Activated CD4-positive, alpha-beta T cell treated with anti-CD3 and anti-CD28 coated beads, Interleukin-2, amount 50 U/mL, for 48 hours (primary cell): ENCODE measurements at regions not wholly inside any gene's neighbourhood (a gene's known extent, or its start where the extent isn't known, plus 50 kb on each side); places are given as distances from the start of the nearest gene placed in this dataset.
"Not testable (repeated sequence)": the region's sequence is repeated elsewhere in the genome, so short reads cannot be mapped to it uniquely, and the experiment has no call there.

ENCODE experiments used
- DNase-seq, 2 experiments: peaks; one replicate each; pipeline ENCODE4 v3.0.0-alpha.2; 2020

DNA sequence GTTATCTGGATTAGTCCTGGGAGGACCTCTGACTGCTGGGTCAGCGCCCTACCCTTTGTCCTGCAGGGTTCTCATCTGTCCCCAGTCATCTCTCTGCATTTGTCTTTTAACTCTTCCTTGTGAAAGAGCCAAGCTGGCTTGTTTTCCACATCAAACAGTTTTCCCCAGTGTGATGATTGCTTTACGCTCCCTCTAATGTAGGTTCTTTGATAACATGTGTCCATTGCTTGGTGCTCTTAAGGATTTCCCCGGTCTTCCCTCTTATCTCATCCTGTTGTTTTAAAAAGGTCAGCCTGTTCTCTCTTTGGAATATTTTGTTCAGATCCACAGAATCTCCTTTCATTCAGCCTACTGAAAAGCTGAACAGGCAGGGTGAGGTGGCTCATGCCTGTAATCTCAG is 792.1 kb upstream of the RAB6C start:
- DNase-seq: no peak

DNA sequence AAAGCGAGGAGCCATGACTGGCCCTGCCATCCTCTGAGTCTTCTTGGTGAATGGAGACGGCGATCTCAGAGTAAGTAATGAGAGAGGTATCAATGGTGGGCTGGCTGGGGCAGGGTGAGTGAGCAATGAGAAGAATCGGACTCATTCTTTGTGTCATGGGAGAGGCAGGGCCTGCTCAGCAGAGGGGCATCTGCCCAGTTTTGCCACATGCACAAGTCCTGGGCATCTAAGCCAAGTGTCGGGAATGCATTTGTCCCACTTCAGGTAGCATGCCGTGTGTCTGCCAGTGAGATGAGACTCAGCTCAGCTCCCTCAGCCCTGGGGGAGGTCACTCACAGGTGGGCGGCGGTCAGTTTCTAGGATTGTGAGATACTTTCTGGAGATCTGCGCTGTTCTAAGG is 791.0 kb upstream of the RAB6C start:
- no peak for DNase-seq

DNA sequence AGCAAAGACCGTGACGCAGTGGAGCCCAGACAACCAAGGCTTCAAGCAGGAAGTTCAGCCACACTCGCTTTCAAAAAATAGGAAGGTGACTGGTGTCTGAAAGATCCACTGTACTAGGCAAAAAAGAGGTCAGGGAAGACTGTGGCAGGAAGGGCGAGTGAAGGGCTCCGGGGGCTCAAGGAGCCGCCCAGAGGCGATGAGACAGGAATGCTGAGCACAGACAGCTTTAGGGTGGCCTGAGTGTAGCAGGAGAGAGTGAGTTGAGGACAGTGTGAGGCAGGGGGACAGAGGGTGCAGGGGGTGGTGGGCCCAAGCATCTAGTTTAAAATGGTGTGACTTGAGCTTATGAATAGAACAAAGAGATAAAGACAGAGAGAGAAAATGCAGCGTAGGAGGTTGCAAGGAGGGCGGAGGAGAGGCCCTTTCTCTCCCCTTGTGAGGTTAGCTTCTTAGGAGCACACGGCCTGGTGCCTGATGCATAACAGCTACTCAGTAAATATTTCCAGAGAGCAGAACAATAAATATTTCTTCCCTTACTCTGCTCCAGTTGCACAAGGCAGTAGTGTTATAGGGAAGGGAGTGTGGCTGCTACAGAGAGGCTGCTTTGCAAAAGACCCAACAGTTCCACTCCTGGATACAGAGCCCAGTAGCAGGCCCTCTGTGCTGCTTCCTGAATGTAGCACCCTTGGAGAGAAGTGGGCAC is 789.7 kb upstream of the RAB6C start:
- no peak for DNase-seq

DNA sequence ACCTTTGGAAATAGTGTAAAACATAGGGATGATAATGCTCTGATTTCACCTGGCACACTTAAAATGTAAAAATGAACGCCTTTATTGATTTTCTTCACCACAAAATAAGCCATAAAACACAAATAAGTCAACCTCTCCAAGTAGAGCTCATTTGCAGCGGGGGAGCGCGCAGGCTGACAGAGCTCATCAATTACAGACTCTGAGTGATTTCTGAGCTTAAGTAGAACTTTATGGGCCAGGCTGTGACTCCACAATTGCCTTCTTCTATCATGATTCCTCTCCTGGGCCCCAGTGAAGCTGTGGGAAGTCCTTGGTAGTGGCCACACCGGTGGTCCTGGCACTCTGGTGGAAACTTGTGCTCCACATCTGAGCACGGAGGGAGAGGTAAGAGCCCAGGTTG is 789.0 kb upstream of the RAB6C start:
- no peak for DNase-seq

DNA sequence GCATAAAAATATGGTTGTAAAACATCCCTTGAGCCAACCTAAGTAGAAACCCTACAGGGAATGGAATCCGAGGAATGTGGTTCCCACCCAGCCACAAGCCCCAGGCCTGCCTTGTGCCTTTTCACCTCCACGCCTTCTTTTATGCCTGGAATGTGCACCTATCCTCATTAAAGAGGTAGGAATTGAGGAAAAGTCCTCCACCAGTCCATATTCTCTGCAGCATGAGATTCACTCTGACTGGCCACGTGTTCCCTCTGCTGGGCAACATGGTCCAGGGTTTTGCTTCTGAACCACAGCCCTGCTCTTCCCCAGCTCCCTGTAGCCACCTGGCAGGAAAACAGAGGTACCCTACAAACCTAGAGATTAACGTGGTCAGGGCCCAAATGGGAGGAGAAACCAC is 787.9 kb upstream of the RAB6C start:
- DNase-seq: no peak

DNA sequence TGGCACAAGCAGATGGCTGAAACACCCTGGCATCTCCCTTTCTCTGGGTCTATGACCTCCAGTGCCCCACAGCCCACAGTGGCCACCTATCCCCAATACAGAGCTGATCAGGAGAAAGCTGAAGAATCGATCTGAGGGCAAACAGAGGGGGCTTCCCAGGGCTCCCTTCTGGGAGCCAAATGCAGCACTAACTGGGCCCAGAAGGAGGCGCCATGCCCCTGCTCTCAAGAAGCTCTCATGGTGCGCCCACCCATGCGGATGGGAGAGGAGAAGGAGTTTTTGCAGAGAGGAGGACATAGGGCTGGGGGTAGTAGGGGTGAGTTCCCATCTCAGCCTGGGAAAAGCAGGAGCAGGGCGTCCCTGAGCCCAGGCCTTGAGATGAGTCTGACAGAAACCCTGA is 787.3 kb upstream of the RAB6C start:
- no peak for DNase-seq

DNA sequence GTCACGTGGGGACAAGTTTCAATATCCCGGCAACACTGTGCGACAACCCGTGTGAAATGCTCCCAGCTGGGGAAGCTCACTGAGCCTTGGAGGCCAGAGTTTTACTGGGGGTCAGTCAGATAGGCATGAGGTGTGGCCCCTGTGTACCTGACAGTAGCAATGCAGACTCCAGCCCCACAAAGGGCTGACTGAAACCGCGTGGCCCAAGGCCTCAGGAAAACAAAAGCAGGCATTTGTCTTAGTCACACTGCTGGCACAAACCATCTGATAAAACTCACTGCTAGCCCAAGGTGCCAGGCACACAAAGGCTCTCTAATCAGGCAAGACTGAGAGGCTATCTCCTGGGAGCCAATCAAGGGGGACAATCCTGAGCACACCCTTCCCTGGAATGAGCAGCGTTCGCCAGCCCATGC is 786.6 kb upstream of the RAB6C start:
- DNase-seq: no peak

DNA sequence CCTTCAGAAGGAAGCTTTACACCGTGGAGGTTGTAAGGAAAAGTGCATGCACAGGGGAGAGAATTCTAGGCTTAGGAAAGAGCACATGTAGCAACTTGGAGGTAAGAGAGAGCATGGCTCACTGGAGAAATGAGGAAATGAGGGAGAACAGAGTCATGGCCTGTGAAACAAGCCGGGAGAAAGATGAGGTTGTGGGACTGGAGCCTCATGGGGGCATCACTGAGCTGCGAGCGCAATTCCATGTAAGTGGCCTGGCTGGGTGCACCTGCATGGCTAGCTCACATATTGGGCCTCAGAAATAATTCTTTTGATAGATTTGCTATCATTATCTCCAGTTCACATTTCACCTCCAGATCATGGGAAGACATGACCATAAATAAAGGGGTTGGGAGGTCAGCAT is 785.5 kb upstream of the RAB6C start:
- no peak for DNase-seq

DNA sequence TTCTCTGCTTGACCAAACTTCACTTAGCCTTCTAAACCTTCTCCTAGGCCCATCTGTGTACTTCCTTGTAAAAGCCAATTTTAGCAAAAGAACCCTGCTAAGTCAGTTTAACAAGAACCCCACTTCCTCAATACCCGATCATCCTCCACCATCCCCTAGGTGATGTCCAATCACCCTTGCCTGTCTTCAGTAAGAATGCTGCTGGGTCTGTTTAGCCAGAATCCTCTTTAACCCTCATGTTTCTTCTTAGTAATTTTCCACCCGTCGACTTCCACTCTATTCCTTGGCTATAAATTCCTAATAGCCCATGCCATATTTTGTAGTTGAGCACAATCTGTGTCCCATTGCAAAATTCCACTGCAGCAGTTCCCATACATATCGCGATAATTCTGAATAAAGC is 780.0 kb upstream of the RAB6C start:
- DNase-seq: no peak

DNA sequence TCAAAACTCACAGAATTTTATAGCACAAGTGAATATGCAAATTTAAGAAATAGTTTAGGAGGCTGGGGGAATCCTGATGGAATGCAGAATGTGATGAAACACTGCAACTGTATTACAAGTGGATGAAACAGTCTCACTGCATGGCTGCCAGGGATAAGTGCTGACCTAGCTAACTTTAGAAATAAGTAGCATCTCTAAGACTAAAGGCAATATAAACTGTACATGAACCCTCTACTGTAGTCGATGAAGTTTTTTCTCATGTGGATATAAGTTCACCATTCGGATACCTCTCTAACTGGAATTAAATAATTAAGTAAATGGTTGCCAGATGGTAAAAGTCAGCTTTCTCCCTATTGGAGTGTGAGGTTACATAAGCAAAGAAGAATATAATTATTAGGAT is 777.8 kb upstream of the RAB6C start:
- DNase-seq: no peak

DNA sequence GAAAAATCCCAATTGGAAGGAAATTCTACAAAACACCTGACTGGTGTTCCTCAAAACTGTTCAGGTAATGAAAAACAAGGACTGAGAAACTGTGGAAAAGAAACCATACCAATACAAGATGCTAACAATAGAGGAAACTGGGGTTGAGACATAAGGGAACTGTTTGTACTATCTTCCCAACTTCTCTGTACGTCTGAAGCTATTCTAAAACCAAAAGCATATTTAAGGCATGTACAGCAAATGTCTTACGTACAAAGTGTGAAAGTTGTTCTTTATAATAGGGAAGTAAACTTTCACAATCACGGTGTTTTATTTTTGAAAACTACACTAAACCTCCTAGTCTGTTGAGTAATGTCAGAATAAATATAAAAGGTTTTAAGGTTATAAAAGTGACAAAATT is 776.1 kb upstream of the RAB6C start:
- DNase-seq: no peak

DNA sequence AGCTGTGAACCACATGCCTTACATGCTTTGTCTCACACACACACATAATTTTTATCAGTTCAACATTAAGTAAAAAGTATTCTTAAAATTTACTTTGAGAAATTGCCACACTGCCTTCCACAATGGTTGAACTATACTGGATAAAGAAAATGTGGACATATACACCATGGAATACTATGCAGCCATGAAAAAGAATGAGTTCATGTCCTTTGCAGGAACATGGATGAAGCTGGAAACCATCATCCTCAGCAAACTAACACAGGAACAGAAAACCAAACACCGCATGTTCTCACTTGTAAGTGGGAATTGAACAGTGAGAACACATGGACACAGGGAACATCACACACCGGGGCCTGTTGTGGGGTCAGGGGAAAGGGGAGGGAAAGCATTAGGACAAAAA is 774.9 kb upstream of the RAB6C start:
- DNase-seq: not testable (repeated sequence)

DNA sequence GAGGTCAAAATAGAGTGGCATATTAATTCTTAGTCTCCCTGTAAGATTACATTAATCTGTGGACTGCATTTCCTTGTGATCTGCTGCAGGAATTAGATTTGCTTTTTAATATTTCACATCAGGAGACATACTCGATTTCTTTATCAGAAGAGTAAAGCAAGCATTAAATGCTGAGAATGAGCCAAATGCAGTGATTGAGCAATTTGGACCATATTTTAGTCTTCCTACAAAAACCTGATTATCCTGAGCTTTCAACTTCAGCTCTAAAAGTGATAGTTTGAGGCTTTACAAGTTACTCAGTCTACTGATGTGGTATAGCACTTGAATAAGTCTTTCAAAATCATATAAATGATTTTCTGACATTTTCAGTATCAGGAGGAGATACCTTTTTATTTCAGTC is 774.3 kb upstream of the RAB6C start:
- DNase-seq: no peak

DNA sequence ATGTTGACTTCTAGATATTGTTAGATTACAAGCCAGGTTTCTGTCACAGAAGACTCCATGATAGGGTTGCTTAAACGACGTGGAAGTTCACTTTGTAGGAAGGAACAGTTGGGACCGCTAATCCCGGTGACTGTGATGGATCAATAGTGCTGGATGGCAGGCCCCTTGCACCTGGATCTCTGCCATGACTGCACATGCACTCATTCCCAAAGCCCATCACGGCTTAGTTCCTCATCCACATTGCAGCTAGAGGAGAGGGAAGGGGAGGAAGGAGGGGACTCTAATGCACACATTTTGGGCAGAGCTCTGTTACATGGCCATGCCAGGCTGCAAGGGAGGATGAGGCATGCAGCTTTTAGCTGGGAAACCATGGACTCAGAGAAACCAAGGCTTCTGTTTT is 773.7 kb upstream of the RAB6C start:
- no peak for DNase-seq

DNA sequence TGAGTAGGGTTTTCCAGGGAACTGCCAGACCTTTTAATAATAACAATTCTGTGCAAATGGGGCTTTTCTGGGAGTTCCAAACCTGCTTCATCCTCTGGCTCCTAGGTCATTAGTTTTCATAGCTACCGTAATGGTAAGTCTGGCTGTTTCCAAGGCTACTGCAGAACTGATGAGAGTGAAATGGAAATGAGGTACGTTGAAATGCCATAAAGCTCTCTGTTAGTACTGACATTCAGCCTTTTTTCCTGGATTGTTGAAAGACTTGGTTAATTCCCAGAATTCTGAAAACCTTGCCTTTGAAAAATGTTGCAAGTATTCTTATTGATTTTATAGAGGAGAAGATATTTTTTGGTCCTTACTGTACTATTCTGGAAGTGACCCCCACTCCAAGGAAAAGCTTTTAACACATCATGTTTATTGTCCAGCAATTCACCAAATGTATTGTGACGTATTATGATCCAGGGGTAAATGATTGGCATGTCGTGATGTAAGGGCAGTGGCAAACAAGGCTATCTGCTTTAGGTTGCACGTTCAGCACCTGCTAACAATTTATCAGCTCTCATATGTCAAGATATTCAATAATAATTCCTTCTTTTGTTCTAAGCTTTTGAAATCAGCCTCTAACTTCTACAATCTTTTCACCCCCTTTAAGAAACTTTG is 767.0 kb upstream of the RAB6C start:
- DNase-seq: no peak

DNA sequence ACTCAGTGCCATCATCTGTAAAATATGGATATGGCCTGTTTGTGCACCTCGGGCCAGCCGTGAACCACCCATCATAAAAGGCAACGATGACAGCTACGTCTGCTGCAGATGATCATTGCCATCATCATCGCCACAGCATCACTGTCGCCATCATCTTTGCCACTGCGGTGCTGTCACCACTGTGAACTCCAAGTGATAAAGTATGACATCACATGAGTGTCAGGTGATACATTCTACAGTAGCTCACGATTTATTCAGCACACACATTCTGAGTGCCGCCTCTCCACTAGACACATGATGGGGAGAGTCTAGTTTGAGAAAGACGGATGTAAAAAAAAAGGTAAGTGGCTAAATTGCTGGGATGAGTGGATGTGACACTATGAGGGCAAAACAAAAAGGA is 755.4 kb upstream of the RAB6C start:
- no peak for DNase-seq

DNA sequence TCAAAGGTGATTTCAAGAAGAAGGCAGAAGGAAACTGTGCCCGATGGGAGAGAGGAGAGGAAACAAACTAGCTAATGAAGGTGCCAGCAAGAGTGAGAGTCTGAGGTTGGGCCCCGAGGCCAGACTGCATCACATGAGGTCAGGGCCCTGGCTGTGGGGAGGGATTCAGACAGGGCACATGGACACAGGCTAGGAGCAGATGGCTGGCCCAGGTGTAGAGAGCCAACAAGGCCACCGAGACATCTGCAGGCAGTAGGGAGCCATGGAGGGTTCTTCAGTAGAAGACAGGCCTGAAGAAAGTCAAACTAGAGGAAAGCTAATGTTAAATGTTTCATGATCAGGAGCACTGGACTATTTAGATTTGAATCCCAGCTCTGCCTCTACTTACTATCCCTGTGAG is 755.0 kb upstream of the RAB6C start:
- no peak for DNase-seq

DNA sequence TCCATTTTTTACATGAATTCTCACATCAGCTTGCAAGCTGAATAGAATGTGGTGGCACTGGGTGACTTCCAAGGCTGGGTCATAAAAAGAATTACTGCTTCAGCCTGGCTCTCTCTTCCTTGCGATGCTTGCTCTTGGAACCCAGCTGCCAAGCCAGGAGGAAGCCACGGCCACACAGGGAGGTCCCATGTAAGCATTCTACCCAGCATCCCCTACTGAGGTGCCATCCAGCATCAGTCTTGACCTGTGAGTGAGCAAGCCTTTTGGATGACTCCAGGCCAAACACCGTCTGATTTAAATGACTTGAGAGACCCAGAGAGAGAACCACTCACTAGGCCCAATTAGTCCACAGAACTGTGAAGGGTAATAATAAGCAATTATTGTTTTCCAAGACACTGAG is 750.3 kb upstream of the RAB6C start:
- no peak for DNase-seq

DNA sequence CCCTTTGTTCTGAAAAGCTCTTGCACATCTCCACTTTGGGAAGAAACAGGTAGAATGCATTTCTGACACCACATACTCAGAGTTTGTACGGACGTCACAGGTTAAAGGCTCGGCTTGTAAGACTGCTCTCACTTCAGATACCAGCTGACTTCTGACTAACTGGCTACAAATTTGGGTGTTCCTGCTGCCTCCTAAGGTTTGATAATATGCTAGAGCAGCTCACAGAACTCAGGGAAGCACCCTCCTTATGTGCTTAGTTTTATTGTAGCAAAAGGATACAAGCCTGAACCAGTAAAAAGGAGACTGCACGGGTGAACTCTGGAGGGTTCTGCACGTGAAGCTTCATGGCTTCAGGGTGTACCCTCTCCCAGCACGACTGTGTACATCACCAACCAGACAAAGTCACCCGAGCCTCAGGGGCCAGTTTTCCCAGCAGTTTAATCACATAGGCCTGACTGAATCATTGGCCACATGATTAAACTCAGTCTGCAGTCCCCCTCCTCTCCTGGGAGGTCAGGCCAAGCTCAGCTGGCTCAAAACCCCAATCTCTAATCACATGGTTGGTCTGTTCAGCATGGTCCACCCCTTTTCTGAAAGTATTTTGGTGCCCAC is 749.5 kb upstream of the RAB6C start:
- no peak for DNase-seq

DNA sequence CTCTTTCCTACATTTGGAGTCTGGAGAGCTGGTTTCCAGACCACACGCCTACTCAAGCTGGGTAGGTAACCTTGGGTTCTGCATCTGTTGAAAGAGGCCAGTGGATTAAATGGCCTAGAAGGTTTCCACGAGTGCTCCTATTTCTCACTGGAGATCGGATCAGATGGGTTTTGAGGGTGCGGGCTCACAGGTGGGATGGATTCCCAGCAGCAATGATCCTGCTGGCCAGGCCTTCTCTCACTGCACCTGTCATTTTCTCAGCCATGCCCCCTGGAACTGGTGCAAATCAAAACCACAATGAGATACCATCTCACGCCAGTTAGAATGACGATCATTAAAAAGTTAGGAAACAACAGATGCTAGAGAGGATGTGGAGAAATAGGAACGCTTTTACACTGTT is 747.5 kb upstream of the RAB6C start:
- DNase-seq: no peak

DNA sequence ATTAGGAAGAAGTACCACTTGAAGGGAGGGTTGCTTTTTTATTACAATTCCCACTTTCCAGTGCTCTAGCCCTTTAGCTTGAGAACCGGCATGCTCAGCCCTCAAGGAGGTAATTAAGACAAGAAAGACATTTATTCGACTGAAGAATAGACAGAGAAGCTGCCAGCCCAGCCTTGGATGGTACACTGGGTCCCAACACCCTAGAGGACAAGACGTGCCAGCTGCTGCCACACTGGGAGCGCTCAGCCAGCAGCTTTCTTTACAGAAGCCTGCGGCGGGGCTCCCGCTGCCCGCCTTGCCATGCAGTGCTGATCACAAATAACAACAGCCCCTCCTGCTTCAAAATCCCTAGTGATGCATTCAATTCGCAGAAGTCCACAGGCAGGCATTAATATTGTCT is 746.3 kb upstream of the RAB6C start:
- DNase-seq: no peak

DNA sequence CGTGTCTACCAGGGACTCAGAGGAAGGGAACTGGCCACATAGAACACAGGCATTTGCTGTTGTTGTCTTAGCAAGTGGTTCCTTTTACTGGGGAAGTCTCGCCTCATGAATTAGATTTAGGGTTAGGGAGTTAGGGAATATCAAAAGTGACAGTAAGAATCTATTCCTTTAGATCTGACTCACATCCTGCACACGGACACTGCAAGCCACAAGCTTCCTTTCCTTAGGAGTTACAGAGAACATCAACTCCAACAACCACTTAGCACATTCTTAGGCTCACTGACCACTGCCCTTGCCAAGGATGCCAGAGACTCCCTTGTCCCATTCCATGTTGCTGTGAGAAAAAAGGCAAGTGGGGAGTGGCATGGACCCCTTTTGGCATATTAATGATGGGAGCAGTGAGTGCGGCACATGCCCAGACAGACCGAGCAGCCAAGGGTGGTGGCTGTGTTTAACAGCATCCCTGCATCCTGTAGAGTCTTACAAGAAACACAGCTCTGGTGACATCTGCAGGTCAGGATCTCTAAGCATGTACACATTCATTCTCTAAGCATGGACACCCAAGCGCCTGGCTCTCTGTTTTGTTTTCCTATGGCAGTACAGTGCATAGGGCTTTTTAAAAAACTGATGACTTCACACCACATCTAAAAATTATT is 745.6 kb upstream of the RAB6C start:
- DNase-seq: no peak

DNA sequence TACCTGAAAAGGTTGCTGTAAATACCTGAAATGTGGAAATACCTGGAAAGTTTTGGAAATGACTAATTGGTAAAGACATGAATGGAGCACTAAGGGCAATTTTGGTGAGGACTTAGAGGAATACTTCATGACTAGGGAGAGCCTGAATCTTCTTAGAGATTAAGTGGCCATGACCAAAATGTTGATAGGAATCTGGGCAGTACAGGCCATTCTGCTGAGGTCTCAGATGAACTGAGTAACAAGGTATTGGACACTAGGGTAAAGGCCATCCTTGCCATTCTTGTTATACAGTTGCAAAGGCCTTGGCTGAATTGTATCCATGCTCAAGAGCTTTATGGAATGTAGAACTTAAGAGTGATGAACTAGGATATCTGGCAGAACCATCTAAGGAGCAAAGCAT is 742.9 kb upstream of the RAB6C start:
- DNase-seq: no peak
